ENCODE measurements at regions not wholly inside any gene's neighbourhood (a gene's known extent, or its start where the extent isn't known, plus 50 kb on each side); places are given as distances from the start of the nearest gene placed in this dataset.

DNA sequence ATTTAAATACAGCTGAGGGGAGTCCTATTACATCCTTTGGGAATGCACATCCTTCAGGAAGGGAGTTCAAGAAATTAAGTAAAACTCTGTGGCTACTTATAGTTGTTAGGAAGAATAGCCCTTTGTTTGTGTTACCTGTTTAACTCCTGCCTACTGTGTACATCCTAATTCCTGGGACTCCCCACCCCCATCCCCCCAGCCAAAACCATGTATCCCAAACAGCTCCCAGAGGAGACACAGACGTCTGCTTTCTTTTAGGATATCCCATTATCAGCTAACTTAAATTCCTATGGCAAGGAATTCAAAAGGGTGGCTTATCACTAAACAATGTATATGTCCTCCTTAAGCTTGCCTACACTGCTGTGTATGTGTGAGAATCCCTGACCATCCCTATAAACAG, 581.7 kb downstream of the DIPK2A start:
- Histone ChIP-seq H3K4me2 (ENCODE audit: extremely low read depth, insufficient read depth, low read length) (no peak overlapping the region), H3K4me1 (ENCODE audit: control insufficient read depth, extremely low read depth, insufficient read depth, low read length) (no peaks in the 10 kb centered on the region), H3K27ac (ENCODE audit: insufficient read depth, low read length) (no peak overlapping the region), H4K20me1 (ENCODE audit: control insufficient read depth, extremely low read depth, insufficient read depth, low read length) (no peaks in the 10 kb centered on the region), H3K27me3 (ENCODE audit: control insufficient read depth, insufficient read depth, low read length) (no peaks in the 10 kb centered on the region), H3K4me3 (replicated peaks in 1 of 4; ENCODE audit: control extremely low read depth in 1 of 4, insufficient read depth in 1 of 4, low read depth in 3 of 4, low read length in 4 of 4) (no peak overlapping the region), H3K79me2 (ENCODE audit: control insufficient read depth, insufficient read depth, low read length) (no peaks in the 10 kb centered on the region), H2AFZ (ENCODE audit: low read length) (no peak overlapping the region), H3K9me3 (ENCODE audit: control insufficient read depth, insufficient read depth, low read depth, low read length) (no peaks in the 10 kb centered on the region), H3K9ac (ENCODE audit: insufficient read depth, low read length) (no peak overlapping the region), H3K36me3 (ENCODE audit: control insufficient read depth, insufficient read depth, low read length) (no peaks in the 10 kb centered on the region)
- no peak for TF ChIP-seq EZH2 (IDR thresholded peaks at IDR 0.05; ENCODE audit: low read length, missing control alignments)
- TF ChIP-seq, protein P1, sequence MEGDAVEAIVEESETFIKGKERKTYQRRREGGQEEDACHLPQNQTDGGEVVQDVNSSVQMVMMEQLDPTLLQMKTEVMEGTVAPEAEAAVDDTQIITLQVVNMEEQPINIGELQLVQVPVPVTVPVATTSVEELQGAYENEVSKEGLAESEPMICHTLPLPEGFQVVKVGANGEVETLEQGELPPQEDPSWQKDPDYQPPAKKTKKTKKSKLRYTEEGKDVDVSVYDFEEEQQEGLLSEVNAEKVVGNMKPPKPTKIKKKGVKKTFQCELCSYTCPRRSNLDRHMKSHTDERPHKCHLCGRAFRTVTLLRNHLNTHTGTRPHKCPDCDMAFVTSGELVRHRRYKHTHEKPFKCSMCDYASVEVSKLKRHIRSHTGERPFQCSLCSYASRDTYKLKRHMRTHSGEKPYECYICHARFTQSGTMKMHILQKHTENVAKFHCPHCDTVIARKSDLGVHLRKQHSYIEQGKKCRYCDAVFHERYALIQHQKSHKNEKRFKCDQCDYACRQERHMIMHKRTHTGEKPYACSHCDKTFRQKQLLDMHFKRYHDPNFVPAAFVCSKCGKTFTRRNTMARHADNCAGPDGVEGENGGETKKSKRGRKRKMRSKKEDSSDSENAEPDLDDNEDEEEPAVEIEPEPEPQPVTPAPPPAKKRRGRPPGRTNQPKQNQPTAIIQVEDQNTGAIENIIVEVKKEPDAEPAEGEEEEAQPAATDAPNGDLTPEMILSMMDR (conservative IDR thresholded peaks at IDR 0.05 in 1 of 2, IDR thresholded peaks at IDR 0.05 in 1 of 2; ENCODE audit: low read depth in 1 of 2, low read length in 2 of 2): no peak
- no peak for DNase-seq (ENCODE audit: low read depth in 2 of 2)

DNA sequence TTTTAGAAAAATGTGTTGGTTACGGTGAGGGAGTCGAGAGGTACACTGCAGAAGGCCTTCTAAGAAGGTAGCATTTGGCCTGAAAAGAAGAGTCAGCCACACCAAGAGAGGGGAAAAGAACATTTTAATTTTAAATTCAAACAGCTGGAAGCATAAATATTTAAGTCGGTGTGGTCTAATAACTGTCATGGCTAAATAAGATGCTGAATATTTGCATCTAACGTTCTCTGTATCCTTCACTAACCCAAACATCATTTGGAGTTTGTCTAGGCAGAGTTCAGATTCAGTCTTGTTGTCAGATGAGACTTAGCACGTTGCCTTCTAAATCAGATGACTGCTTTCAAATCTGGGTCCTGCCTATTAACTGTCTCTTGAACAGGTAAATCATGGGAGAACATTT, 583.3 kb downstream of the DIPK2A start:
- no peaks in the 10 kb centered on the region for H3K9me3 ChIP-seq (ENCODE audit: control insufficient read depth, insufficient read depth, low read depth, low read length)
- H3K9ac ChIP-seq (ENCODE audit: insufficient read depth, low read length): no peak overlapping the region
- H3K27ac ChIP-seq (ENCODE audit: insufficient read depth, low read length): no peak overlapping the region
- no peaks in the 10 kb centered on the region for H4K20me1 ChIP-seq (ENCODE audit: control insufficient read depth, extremely low read depth, insufficient read depth, low read length)
- TF ChIP-seq EZH2 (IDR thresholded peaks at IDR 0.05; ENCODE audit: low read length, missing control alignments): no peak
- TF ChIP-seq, protein P1 (conservative IDR thresholded peaks at IDR 0.05 in 1 of 2, IDR thresholded peaks at IDR 0.05 in 1 of 2; ENCODE audit: low read depth in 1 of 2, low read length in 2 of 2): no peak
- no peaks in the 10 kb centered on the region for H3K36me3 ChIP-seq (ENCODE audit: control insufficient read depth, insufficient read depth, low read length)
- no peak overlapping the region for H3K4me2 ChIP-seq (ENCODE audit: extremely low read depth, insufficient read depth, low read length)
- H2AFZ ChIP-seq (ENCODE audit: low read length): no peak overlapping the region
- H3K27me3 ChIP-seq (ENCODE audit: control insufficient read depth, insufficient read depth, low read length): no peaks in the 10 kb centered on the region
- no peak overlapping the region for H3K4me3 ChIP-seq (replicated peaks in 1 of 4; ENCODE audit: control extremely low read depth in 1 of 4, insufficient read depth in 1 of 4, low read depth in 3 of 4, low read length in 4 of 4)
- no peaks in the 10 kb centered on the region for H3K4me1 ChIP-seq (ENCODE audit: control insufficient read depth, extremely low read depth, insufficient read depth, low read length)
- DNase-seq (ENCODE audit: low read depth in 2 of 2): no peak
- no peaks in the 10 kb centered on the region for H3K79me2 ChIP-seq (ENCODE audit: control insufficient read depth, insufficient read depth, low read length)

DNA sequence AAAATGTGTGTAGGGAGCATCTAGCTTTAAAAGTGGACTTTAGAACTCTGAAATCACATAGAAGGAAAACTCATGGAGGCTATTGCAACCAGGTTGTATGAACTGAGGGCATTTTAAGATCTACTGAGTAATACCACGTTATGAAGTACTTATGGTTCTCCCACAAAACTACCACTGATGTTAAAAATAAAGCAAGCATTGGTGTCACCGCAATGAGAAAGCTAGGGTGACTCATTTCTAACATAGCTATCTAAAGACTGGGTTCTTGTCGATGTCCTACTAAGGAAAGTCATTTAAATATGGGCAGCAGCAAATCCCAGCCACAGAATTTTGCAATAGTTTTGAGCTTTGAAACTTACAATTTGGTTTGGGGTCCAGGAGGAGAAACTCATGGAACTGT, 584.8 kb downstream of the DIPK2A start:
- Histone ChIP-seq H3K4me3 (replicated peaks in 1 of 4; ENCODE audit: control extremely low read depth in 1 of 4, insufficient read depth in 1 of 4, low read depth in 3 of 4, low read length in 4 of 4) (no peak overlapping the region), H3K9ac (ENCODE audit: insufficient read depth, low read length) (no peak overlapping the region), H4K20me1 (ENCODE audit: control insufficient read depth, extremely low read depth, insufficient read depth, low read length) (no peaks in the 10 kb centered on the region), H3K79me2 (ENCODE audit: control insufficient read depth, insufficient read depth, low read length) (no peaks in the 10 kb centered on the region), H3K4me1 (ENCODE audit: control insufficient read depth, extremely low read depth, insufficient read depth, low read length) (no peaks in the 10 kb centered on the region), H3K36me3 (ENCODE audit: control insufficient read depth, insufficient read depth, low read length) (no peaks in the 10 kb centered on the region), H2AFZ (ENCODE audit: low read length) (no peak overlapping the region), H3K4me2 (ENCODE audit: extremely low read depth, insufficient read depth, low read length) (no peak overlapping the region), H3K9me3 (ENCODE audit: control insufficient read depth, insufficient read depth, low read depth, low read length) (no peaks in the 10 kb centered on the region), H3K27ac (ENCODE audit: insufficient read depth, low read length) (no peak overlapping the region), H3K27me3 (ENCODE audit: control insufficient read depth, insufficient read depth, low read length) (no peaks in the 10 kb centered on the region)
- TF ChIP-seq, protein P1 (conservative IDR thresholded peaks at IDR 0.05 in 1 of 2, IDR thresholded peaks at IDR 0.05 in 1 of 2; ENCODE audit: low read depth in 1 of 2, low read length in 2 of 2): no peak
- no peak for TF ChIP-seq EZH2 (IDR thresholded peaks at IDR 0.05; ENCODE audit: low read length, missing control alignments)
- peak in 1 of 2 donors; percentile 64 for DNase-seq (ENCODE audit: low read depth in 2 of 2)
